ENCODE measurements at regions not wholly inside any gene's neighbourhood (a gene's known extent, or its start where the extent isn't known, plus 50 kb on each side); places are given as distances from the start of the nearest gene placed in this dataset.
"Not testable (repeated sequence)": the region's sequence is repeated elsewhere in the genome, so short reads cannot be mapped to it uniquely, and the experiment has no call there.

GRCh38 chr6:86331265-86331840 lies 606.0 kb upstream of the HTR1E start:
- intact Hi-C loops (cut with DNase I), result no loop called here
- ATAC-seq, result peak in 1 of 4 donors; percentile 44
- FAIRE-seq, result no peak
- H3K9me3 ChIP-seq, result no peaks in the 10 kb centered on the region
- WGBS, 2 donors, result 2 to 6% methylated on average over 3 of the region's 3 CpGs
- DNase-seq, result no peak
- no peaks in the 10 kb centered on the region for H3K36me3 ChIP-seq
- H3K4me1 ChIP-seq, result no peaks in the 10 kb centered on the region
- no peak overlapping the region for H3K4me3 ChIP-seq
- TF ChIP-seq CTCF (IDR thresholded peaks at IDR 0.05), result no peak
- no peaks in the 10 kb centered on the region for H3K27me3 ChIP-seq
- H3K27ac ChIP-seq, result no peak overlapping the region

- DNase-seq (no peak), FAIRE-seq (no peak), ATAC-seq (no peak)
- TF ChIP-seq CTCF (IDR thresholded peaks at IDR 0.05), result no peak
- no peaks in the 10 kb centered on the region for H3K27me3 ChIP-seq
- no peaks in the 10 kb centered on the region for H3K4me1 ChIP-seq
- H3K27ac ChIP-seq, result no peak overlapping the region
- no peaks in the 10 kb centered on the region for H3K9me3 ChIP-seq
- WGBS, 2 donors, result 19 to 44% methylated on average over 4 of the region's 4 CpGs
- intact Hi-C loops (cut with DNase I), result no loop called here
- H3K36me3 ChIP-seq, result no peaks in the 10 kb centered on the region
- no peak overlapping the region for H3K4me3 ChIP-seq
Observed at GRCh38 chr6:86306210-86306609, 631.1 kb upstream of the HTR1E start.

- Histone ChIP-seq H3K9me3 (no peaks in the 10 kb centered on the region), H3K36me3 (no peaks in the 10 kb centered on the region), H3K27me3 (no peaks in the 10 kb centered on the region), H3K4me1 (no peaks in the 10 kb centered on the region), H3K4me3 (no peak overlapping the region), H3K27ac (no peak overlapping the region)
- no peak for DNase-seq
- ATAC-seq, result no peak
- intact Hi-C loops (cut with DNase I), result no loop called here
- TF ChIP-seq CTCF (IDR thresholded peaks at IDR 0.05), result no peak
- FAIRE-seq, result no peak
Observed at GRCh38 chr6:86285876-86286275, 643.2 kb upstream of the SYNCRIP start.

GRCh38 chr6:86284809-86285480 lies 642.3 kb upstream of the SYNCRIP start:
- intact Hi-C loops (cut with DNase I); H3K27ac ChIP-seq; FAIRE-seq; H3K4me1 ChIP-seq; H3K36me3 ChIP-seq; ATAC-seq; H3K9me3 ChIP-seq; H3K4me3 ChIP-seq; H3K27me3 ChIP-seq: not testable (repeated sequence)
- 84 to 90% methylated on average over 15 to 22 of the region's 22 CpGs for WGBS, 2 donors
- DNase-seq, result peak in 1 of 6 donors; percentile 44

- WGBS, 2 donors, result 66 to 73% methylated on average over 6 of the region's 6 CpGs
Observed at GRCh38 chr6:86283596-86283995, 640.9 kb upstream of the SYNCRIP start.

GRCh38 chr6:86276056-86276455 lies 633.4 kb upstream of the SYNCRIP start:
- no peak for DNase-seq
- H3K27ac ChIP-seq, result no peak overlapping the region
- no peak overlapping the region for H3K4me3 ChIP-seq
- H3K27me3 ChIP-seq, result no peaks in the 10 kb centered on the region
- ATAC-seq, result no peak
- no peak for FAIRE-seq
- H3K36me3 ChIP-seq, result no peaks in the 10 kb centered on the region
- H3K9me3 ChIP-seq, result no peaks in the 10 kb centered on the region
- intact Hi-C loops (cut with DNase I), result no loop called here
- H3K4me1 ChIP-seq, result no peaks in the 10 kb centered on the region
- WGBS, 2 donors, result 62 to 88% methylated on average over 5 of the region's 5 CpGs
- TF ChIP-seq CTCF (IDR thresholded peaks at IDR 0.05), result no peak

More at GRCh38 chr6:86283596-86283995, 640.9 kb upstream of the SYNCRIP start:
- intact Hi-C loops (cut with DNase I); ATAC-seq; H3K9me3 ChIP-seq; H3K27me3 ChIP-seq; H3K36me3 ChIP-seq; H3K4me1 ChIP-seq; FAIRE-seq; H3K27ac ChIP-seq; H3K4me3 ChIP-seq: not testable (repeated sequence)
- peak in 1 of 6 donors; percentile 23 for DNase-seq
